GM23248 (cell line): ENCODE measurements at regions not wholly inside any gene's neighbourhood (a gene's known extent, or its start where the extent isn't known, plus 50 kb on each side); places are given as distances from the start of the nearest gene placed in this dataset.
A peak's percentile ranks its signal among the peaks of the same experiment; 100 is the strongest.

Source experiments
- DNase-seq: peaks from one replicate; pipeline ENCODE4 v3.0.0-alpha.2; 2015
- H2AFZ ChIP-seq: fragments of 200-600 bp; sonication (generic); 2 replicates; pipeline ENCODE4 v1.6.1; 2016; ENCODE audit warnings: antibody characterized with exemption
- H3F3A ChIP-seq: fragments of 200-600 bp; sonication (generic); 2 replicates; pipeline ENCODE4 v1.6.1; 2016; ENCODE audit warnings: mild to moderate bottlenecking, antibody characterized with exemption, mixed run types; ENCODE audit not compliant: insufficient read depth
- H3K27ac ChIP-seq: fragments of 200-600 bp; sonication (generic); 2 replicates; pipeline ENCODE4 v1.5.1; 2016; ENCODE audit warnings: mild to moderate bottlenecking
- H3K27me3 ChIP-seq: fragments of 200-600 bp; sonication (generic); replicated peaks from 2 replicates; pipeline ENCODE4 v1.6.1; 2016; ENCODE audit warnings: mild to moderate bottlenecking; ENCODE audit not compliant: insufficient read depth
- H3K36me3 ChIP-seq: fragments of 200-600 bp; sonication (generic); 2 replicates; pipeline ENCODE4 v1.6.1; 2016; ENCODE audit warnings: low read depth, mild to moderate bottlenecking
- H3K4me1 ChIP-seq: fragments of 200-600 bp; sonication (generic); 2 replicates; pipeline ENCODE4 v1.6.1; 2016; ENCODE audit warnings: mild to moderate bottlenecking; ENCODE audit not compliant: insufficient read depth
- H3K4me2 ChIP-seq: fragments of 200-600 bp; sonication (generic); one replicate; pipeline ENCODE4 v1.6.1; 2016; ENCODE audit warnings: mild to moderate bottlenecking; ENCODE audit not compliant: unreplicated experiment
- H3K4me3 ChIP-seq: fragments of 200-600 bp; sonication (generic); 2 replicates; pipeline ENCODE4 v1.5.1; 2016; ENCODE audit warnings: mild to moderate bottlenecking
- H3K79me2 ChIP-seq: fragments of 200-600 bp; sonication (generic); 2 replicates; pipeline ENCODE4 v1.6.1; 2016; ENCODE audit warnings: mild to moderate bottlenecking; ENCODE audit not compliant: insufficient read depth
- H3K9ac ChIP-seq: fragments of 200-600 bp; sonication (generic); 2 replicates; pipeline ENCODE4 v1.6.1; 2016; ENCODE audit warnings: mild to moderate bottlenecking
- H3K9me2 ChIP-seq: fragments of 200-600 bp; sonication (generic); 2 replicates; pipeline ENCODE4 v1.6.1; 2016; ENCODE audit warnings: mixed run types, mild to moderate bottlenecking, moderate library complexity; ENCODE audit not compliant: insufficient read depth
- H3K9me3 ChIP-seq: fragments of 200-600 bp; sonication (generic); one replicate; pipeline ENCODE4 v1.6.1; 2017; ENCODE audit warnings: low read depth
- H4K20me1 ChIP-seq: fragments of 200-600 bp; sonication (generic); 2 replicates; pipeline ENCODE4 v1.6.0; 2016; ENCODE audit not compliant: insufficient read depth
- EZH2 ChIP-seq: fragments of 200-600 bp; sonication (generic); IDR thresholded peaks from 2 replicates; pipeline ENCODE4 v1.6.1; 2018; ENCODE audit warnings: antibody characterized with exemption, mild to moderate bottlenecking; ENCODE audit not compliant: insufficient read depth, poor library complexity, severe bottlenecking
- EZH2phosphoT487 ChIP-seq: fragments of 200-600 bp; sonication (generic); IDR thresholded peaks from 2 replicates; pipeline ENCODE4 v1.6.1; 2018; ENCODE audit warnings: antibody characterized with exemption, moderate library complexity, mild to moderate bottlenecking, low read depth; ENCODE audit not compliant: insufficient read depth
- WGBS, 2 experiments: methylation state at CpG; one replicate each; pipeline ENCODE4 v1.1.6; 2015 to 2017; ENCODE audit warnings: low lambda C conversion rate in 2 of 2, low coverage in 1 of 2; ENCODE audit errors: missing lambda C conversion rate in 2 of 2; 5-methylcytosine and 5-hydroxymethylcytosine counted together
- in situ Hi-C: fragments of 300-500 bp; cut with MboI; formaldehyde crosslinking; loops from 2 replicates; pipeline ENCODE4 v1.15.0; 2020

DNA sequence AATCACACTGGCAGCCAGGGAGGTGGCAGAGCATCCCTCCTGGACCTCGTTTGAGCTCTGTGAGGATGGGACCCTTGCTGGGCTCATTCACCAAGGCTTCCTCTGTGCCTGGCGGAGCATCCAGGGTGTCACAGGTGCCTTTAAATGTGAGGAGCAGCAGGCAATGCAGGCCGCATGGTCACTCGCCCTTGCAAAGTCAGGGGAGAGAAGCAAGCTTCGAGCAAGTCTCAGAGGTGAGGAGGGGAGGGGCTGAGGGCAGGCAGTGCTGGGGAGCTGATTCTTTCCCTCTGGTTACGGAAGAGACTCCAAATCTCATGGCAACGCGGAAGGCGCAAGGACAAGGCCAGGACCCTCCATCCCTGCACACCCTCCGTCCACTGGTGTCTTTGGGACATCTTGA lies 182.7 kb upstream of the PMEPA1 start:
- no peaks in the 10 kb centered on the region for H3K9me2 ChIP-seq
- no peaks in the 10 kb centered on the region for H4K20me1 ChIP-seq
- no peak overlapping the region for H3K4me2 ChIP-seq
- H3K4me1 ChIP-seq: no peaks in the 10 kb centered on the region
- H3K36me3 ChIP-seq: no peaks in the 10 kb centered on the region
- H3F3A ChIP-seq: no peaks in the 10 kb centered on the region
- no peaks in the 10 kb centered on the region for H3K9me3 ChIP-seq
- in situ Hi-C loops: no loop called here
- TF ChIP-seq EZH2 (no peak), EZH2phosphoT487 (no peak)
- no peak overlapping the region for H3K9ac ChIP-seq
- 84 to 88% methylated on average over 10 of the region's 10 CpGs for WGBS, 2 experiments
- H3K27me3 ChIP-seq: peaks cover 7% of the 10 kb centered on the region; the same call in 1 of the 2 replicates
- no peaks in the 10 kb centered on the region for H3K79me2 ChIP-seq
- no peak overlapping the region for H3K4me3 ChIP-seq
- no peak overlapping the region for H2AFZ ChIP-seq
- no peak overlapping the region for H3K27ac ChIP-seq
- DNase-seq: no peak

DNA sequence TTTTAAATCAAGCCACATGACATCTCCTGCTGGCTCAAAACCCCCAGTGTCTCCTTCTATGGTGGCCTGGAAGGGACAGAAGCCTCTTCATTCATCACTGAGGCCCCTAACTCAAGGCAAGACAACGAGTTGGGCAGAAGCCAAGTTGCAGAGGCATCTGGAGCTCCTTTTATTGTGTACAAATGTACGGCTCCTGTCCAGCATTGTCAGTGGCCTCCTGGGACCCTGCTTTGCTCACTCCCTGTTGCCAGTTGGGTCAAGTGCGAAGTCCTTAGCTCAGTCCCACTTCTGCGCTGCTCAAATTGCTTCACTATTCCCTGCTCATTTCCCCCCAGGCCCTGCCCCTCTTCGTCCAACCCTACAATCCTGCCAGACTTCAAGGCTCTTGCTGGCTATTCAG lies 181.2 kb upstream of the PMEPA1 start:
- H3K4me3 ChIP-seq: no peak overlapping the region
- TF ChIP-seq EZH2 (no peak), EZH2phosphoT487 (no peak)
- WGBS, 2 experiments: 58 to 66% methylated on average over 5 of the region's 5 CpGs
- H3K9me3 ChIP-seq: no peaks in the 10 kb centered on the region
- H2AFZ ChIP-seq: no peak overlapping the region
- no peaks in the 10 kb centered on the region for H3K36me3 ChIP-seq
- H3F3A ChIP-seq: no peaks in the 10 kb centered on the region
- H3K27me3 ChIP-seq: peaks cover 7% of the 10 kb centered on the region; the same call in 1 of the 2 replicates
- H3K9me2 ChIP-seq: no peaks in the 10 kb centered on the region
- H3K9ac ChIP-seq: no peak overlapping the region
- no peak overlapping the region for H3K4me2 ChIP-seq
- no peak overlapping the region for H3K27ac ChIP-seq
- in situ Hi-C loops: no loop called here
- H3K4me1 ChIP-seq: no peaks in the 10 kb centered on the region
- DNase-seq: no peak
- no peaks in the 10 kb centered on the region for H4K20me1 ChIP-seq
- no peaks in the 10 kb centered on the region for H3K79me2 ChIP-seq

- DNase-seq: peak; percentile 12
- H3K4me3 ChIP-seq: no peak overlapping the region
- no peaks in the 10 kb centered on the region for H3K79me2 ChIP-seq
- WGBS, 2 experiments: 52% methylated on average over 12 of the region's 12 CpGs
- no peak overlapping the region for H3K4me2 ChIP-seq
- H4K20me1 ChIP-seq: no peaks in the 10 kb centered on the region
- TF ChIP-seq EZH2 (no peak), EZH2phosphoT487 (no peak)
- H3F3A ChIP-seq: no peaks in the 10 kb centered on the region
- no peak overlapping the region for H3K27ac ChIP-seq
- peaks cover 7% of the 10 kb centered on the region; the same call in 1 of the 2 replicates for H3K27me3 ChIP-seq
- H3K9me2 ChIP-seq: no peaks in the 10 kb centered on the region
- no peak overlapping the region for H2AFZ ChIP-seq
- no peaks in the 10 kb centered on the region for H3K4me1 ChIP-seq
- in situ Hi-C loops: no loop called here
- H3K9ac ChIP-seq: no peak overlapping the region
- no peaks in the 10 kb centered on the region for H3K36me3 ChIP-seq
- no peaks in the 10 kb centered on the region for H3K9me3 ChIP-seq
These were observed 180.5 kb upstream of the PMEPA1 start for GRCh38 chr20:57890202-57890800.

- H3K79me2 ChIP-seq: no peaks in the 10 kb centered on the region
- no peak overlapping the region for H2AFZ ChIP-seq
- H3K4me1 ChIP-seq: no peaks in the 10 kb centered on the region
- no peak overlapping the region for H3K4me3 ChIP-seq
- WGBS, 2 experiments: 74 to 77% methylated on average over 5 of the region's 5 CpGs
- no peak for TF ChIP-seq EZH2
- no peak for TF ChIP-seq EZH2phosphoT487
- no peaks in the 10 kb centered on the region for H4K20me1 ChIP-seq
- H3K9me3 ChIP-seq: no peaks in the 10 kb centered on the region
- in situ Hi-C loops: no loop called here
- no peak for DNase-seq
- no peak overlapping the region for H3K9ac ChIP-seq
- no peaks in the 10 kb centered on the region for H3K9me2 ChIP-seq
- no peaks in the 10 kb centered on the region for H3K36me3 ChIP-seq
- H3K4me2 ChIP-seq: no peak overlapping the region
- peaks cover 7% of the 10 kb centered on the region; the same call in 1 of the 2 replicates for H3K27me3 ChIP-seq
- no peaks in the 10 kb centered on the region for H3F3A ChIP-seq
- no peak overlapping the region for H3K27ac ChIP-seq
These were observed 178.8 kb upstream of the PMEPA1 start for GRCh38 chr20:57888591-57888990.

GRCh38 chr20:57884956-57885355 lies 175.1 kb upstream of the PMEPA1 start:
- Histone ChIP-seq H3F3A (peaks cover 6% of the 10 kb centered on the region; the same call in 1 of the 2 replicates), H3K4me2 (no peak overlapping the region), H4K20me1 (no peaks in the 10 kb centered on the region), H3K9ac (no peak overlapping the region), H3K9me2 (no peaks in the 10 kb centered on the region), H3K79me2 (no peaks in the 10 kb centered on the region), H3K36me3 (no peaks in the 10 kb centered on the region), H3K4me3 (no peak overlapping the region), H3K27me3 (peaks cover 1% of the 10 kb centered on the region; the same call in 1 of the 2 replicates), H2AFZ (no peak overlapping the region), H3K9me3 (no peaks in the 10 kb centered on the region), H3K27ac (no peak overlapping the region), H3K4me1 (peaks cover 6% of the 10 kb centered on the region)
- in situ Hi-C loops: no loop called here
- TF ChIP-seq EZH2phosphoT487: no peak
- no peak for TF ChIP-seq EZH2
- DNase-seq: no peak
- 76 to 86% methylated on average over 5 of the region's 5 CpGs for WGBS, 2 experiments
